CD4-positive, alpha-beta T cell (primary cell): ENCODE measurements at regions not wholly inside any gene's neighbourhood (a gene's known extent, or its start where the extent isn't known, plus 50 kb on each side); places are given as distances from the start of the nearest gene placed in this dataset.

Experiments
- ATAC-seq: fragments of 200-7000 bp; cut with Tn5 transposase; one replicate; pipeline ENCODE4 v1.10.0; 2022; ENCODE audit warnings: mild to moderate bottlenecking; ENCODE audit not compliant: poor library complexity
- CTCF ChIA-PET: fragments of 350-600 bp; sonication (Branson Sonifier 250); formaldehyde crosslinking; loops from one replicate; lab custom pipeline; 2021; ENCODE audit warnings: antibody characterized with exemption, inconsistent platforms; lab: Charles Lee
- POLR2A ChIA-PET: fragments of 350-600 bp; sonication (Branson Sonifier 250); formaldehyde crosslinking; loops from one replicate; lab custom pipeline; 2021; ENCODE audit warnings: antibody characterized with exemption, inconsistent platforms; lab: Charles Lee
- DNase-seq, 14 experiments: peaks; one replicate each; pipeline ENCODE4 v3.0.0-alpha.2; 2013 to 2020; ENCODE audit warnings: mixed read lengths in 2 of 14
- H3K27ac ChIP-seq, 2 donors: one replicate each; pipeline versions ENCODE4 v1.5.1 to v1.7.0; 2013; ENCODE audit warnings: low read length in 2 of 2, low read depth in 1 of 2, mild to moderate bottlenecking in 1 of 2
- H3K27me3 ChIP-seq, 2 experiments: 1 replicate in 1 of 2; 2 replicates in 1 of 2; pipeline versions ENCODE4 v1.6.1 to v1.7.0; 2013; ENCODE audit warnings: low read length in 2 of 2, control low read depth in 1 of 2, mild to moderate bottlenecking in 1 of 2, moderate library complexity in 1 of 2; ENCODE audit not compliant: insufficient read depth in 2 of 2, control insufficient read depth in 1 of 2
- H3K36me3 ChIP-seq: one replicate; pipeline ENCODE4 v1.6.1; 2013; ENCODE audit warnings: low read length, control low read depth; ENCODE audit not compliant: insufficient read depth
- H3K4me1 ChIP-seq: one replicate; pipeline ENCODE4 v1.6.1; 2013; ENCODE audit warnings: low read length, control low read depth; ENCODE audit not compliant: insufficient read depth
- H3K4me3 ChIP-seq: one replicate; pipeline ENCODE4 v1.5.1; 2013; ENCODE audit warnings: mild to moderate bottlenecking, low read length, moderate library complexity
- H3K9me3 ChIP-seq, 2 experiments: 1 replicate in 1 of 2; 2 replicates in 1 of 2; pipeline versions ENCODE4 v1.6.1 to v1.7.0; 2013; ENCODE audit warnings: low read length in 2 of 2, mild to moderate bottlenecking in 2 of 2, control low read depth in 1 of 2, moderate library complexity in 1 of 2; ENCODE audit not compliant: control insufficient read depth in 1 of 2, insufficient read depth in 1 of 2
- H3K27ac Mint-ChIP-seq: one replicate; pipeline ENCODE4 v1.8.0; 2020; ENCODE audit warnings: mixed read lengths
- H3K27me3 Mint-ChIP-seq: one replicate; pipeline ENCODE4 v1.8.0; 2021; ENCODE audit warnings: mixed read lengths
- H3K36me3 Mint-ChIP-seq: one replicate; pipeline ENCODE4 v1.8.0; 2021; ENCODE audit warnings: low read depth, mixed read lengths
- H3K4me1 Mint-ChIP-seq: one replicate; pipeline ENCODE4 v1.8.0; 2021; ENCODE audit warnings: low read depth, mixed read lengths
- H3K4me3 Mint-ChIP-seq: one replicate; pipeline ENCODE4 v1.8.0; 2020; ENCODE audit warnings: mild to moderate bottlenecking, mixed read lengths
- H3K9me3 Mint-ChIP-seq: one replicate; pipeline ENCODE4 v1.8.0; 2020; ENCODE audit warnings: mixed read lengths
- intact Hi-C, 2 experiments: fragments of 100-400 bp; cut with DNase I in 1 of 2; cut with micrococcal nuclease in 1 of 2; formaldehyde crosslinking; loops; one replicate each; pipeline versions ENCODE4 v1.15.1 to v1.9.0; 2023 to 2025; cut with DNase I, micrococcal nuclease
- TF ChIP-seq, protein P1 (sequence below): fragments of 200-600 bp; IDR thresholded peaks from one replicate; pipeline ENCODE4 v1.8.0; 2022; ENCODE audit warnings: antibody characterized with exemption, mild to moderate bottlenecking

DNA sequence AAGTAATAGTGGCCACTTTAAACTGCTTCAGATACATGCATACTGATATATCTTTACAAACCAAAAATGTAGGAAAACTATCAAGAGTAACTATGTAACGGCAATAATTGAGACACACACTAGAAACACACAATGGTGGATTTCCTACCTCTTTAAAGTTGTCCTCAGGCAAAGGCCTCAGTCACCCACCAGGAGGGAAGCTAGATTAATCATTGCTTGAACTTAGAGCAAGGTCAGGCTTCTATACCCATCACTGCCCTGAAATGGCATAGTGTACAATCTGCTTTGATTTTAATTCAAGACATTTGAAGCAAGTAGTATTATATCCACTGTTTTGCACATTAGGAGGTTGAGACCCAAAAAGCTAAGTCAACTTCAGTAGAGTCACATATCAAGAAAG is 110.9 kb downstream of the AREG start:
- Mint-ChIP-seq H3K9me3 (peaks cover 4% of the 10 kb centered on the region), H3K27me3 (no peaks in the 10 kb centered on the region), H3K4me1 (no peaks in the 10 kb centered on the region), H3K4me3 (no peak overlapping the region), H3K36me3 (no peaks in the 10 kb centered on the region), H3K27ac (no peak overlapping the region)
- Histone ChIP-seq H3K27me3 (no peaks in the 10 kb centered on the region), H3K36me3 (no peaks in the 10 kb centered on the region), H3K4me1 (no peaks in the 10 kb centered on the region), H3K9me3 (no peaks in the 10 kb centered on the region), H3K27ac (no peak overlapping the region), H3K4me3 (no peak overlapping the region)
- TF ChIP-seq, protein P1, sequence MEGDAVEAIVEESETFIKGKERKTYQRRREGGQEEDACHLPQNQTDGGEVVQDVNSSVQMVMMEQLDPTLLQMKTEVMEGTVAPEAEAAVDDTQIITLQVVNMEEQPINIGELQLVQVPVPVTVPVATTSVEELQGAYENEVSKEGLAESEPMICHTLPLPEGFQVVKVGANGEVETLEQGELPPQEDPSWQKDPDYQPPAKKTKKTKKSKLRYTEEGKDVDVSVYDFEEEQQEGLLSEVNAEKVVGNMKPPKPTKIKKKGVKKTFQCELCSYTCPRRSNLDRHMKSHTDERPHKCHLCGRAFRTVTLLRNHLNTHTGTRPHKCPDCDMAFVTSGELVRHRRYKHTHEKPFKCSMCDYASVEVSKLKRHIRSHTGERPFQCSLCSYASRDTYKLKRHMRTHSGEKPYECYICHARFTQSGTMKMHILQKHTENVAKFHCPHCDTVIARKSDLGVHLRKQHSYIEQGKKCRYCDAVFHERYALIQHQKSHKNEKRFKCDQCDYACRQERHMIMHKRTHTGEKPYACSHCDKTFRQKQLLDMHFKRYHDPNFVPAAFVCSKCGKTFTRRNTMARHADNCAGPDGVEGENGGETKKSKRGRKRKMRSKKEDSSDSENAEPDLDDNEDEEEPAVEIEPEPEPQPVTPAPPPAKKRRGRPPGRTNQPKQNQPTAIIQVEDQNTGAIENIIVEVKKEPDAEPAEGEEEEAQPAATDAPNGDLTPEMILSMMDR = no peak
- DNase-seq = no peak
- ChIA-PET POLR2A (no interaction called here), CTCF (no interaction called here)
- ATAC-seq = no peak
- intact Hi-C loops = no loop called here

DNA sequence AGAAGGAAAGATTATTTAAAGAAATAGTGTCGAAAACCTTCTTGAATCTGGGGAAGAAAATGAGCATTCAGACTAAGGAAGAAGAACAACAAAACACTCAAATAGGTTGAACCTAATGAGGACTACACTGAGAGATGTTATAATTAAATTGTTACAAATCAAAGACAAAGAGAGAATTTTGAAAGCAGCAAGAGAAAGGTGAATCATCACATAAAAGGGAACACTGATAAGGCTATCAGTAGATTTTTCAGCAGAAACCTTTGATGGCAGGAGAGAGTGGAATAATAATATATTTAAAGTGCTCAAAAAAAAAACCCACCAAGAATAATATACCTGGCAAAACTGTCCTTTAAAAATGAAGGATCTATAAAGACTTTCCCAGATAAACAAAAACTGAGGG is 114.9 kb downstream of the AREG start:
- H3K4me3 Mint-ChIP-seq = no peak overlapping the region
- H3K4me1 ChIP-seq = no peaks in the 10 kb centered on the region
- CTCF ChIA-PET = no interaction called here
- no peaks in the 10 kb centered on the region for H3K4me1 Mint-ChIP-seq
- TF ChIP-seq, protein P1 = no peak
- no peak overlapping the region for H3K27ac ChIP-seq
- H3K36me3 ChIP-seq = no peaks in the 10 kb centered on the region
- H3K36me3 Mint-ChIP-seq = no peaks in the 10 kb centered on the region
- no peak overlapping the region for H3K27ac Mint-ChIP-seq
- DNase-seq (no peak), ATAC-seq (no peak)
- H3K4me3 ChIP-seq = no peak overlapping the region
- intact Hi-C loops = no loop called here
- peaks cover 9% of the 10 kb centered on the region for H3K9me3 Mint-ChIP-seq
- peaks cover 8% of the 10 kb centered on the region for H3K27me3 Mint-ChIP-seq
- no peaks in the 10 kb centered on the region for H3K27me3 ChIP-seq
- no peaks in the 10 kb centered on the region for H3K9me3 ChIP-seq
- POLR2A ChIA-PET = no interaction called here

DNA sequence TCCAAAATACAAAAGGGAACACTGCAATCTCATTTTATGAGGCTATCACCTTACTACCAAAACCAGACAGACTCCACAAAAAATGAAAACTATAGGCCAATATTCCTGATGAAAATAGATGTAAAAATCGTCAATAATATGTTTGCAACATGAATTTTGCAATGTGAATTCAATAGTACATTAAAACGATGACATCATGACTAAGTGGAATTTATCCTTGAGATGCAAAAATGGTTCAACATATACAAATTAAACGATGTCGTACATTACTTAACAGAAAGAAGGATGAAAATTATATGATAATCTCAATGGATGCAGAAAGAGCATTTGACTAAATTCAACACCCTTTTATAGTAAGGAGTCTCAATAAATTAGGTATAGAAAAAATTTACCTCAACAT is 123.0 kb downstream of the AREG start:
- TF ChIP-seq, protein P1 = no peak
- ChIA-PET POLR2A (no interaction called here), CTCF (no interaction called here)
- H3K9me3 ChIP-seq = no peaks in the 10 kb centered on the region
- H3K4me3 ChIP-seq = no peak overlapping the region
- H3K27me3 ChIP-seq = no peaks in the 10 kb centered on the region
- Mint-ChIP-seq H3K27me3 (peaks cover 8% of the 10 kb centered on the region), H3K36me3 (no peaks in the 10 kb centered on the region), H3K4me1 (no peaks in the 10 kb centered on the region), H3K9me3 (peaks cover 9% of the 10 kb centered on the region), H3K4me3 (no peak overlapping the region), H3K27ac (no peak overlapping the region)
- DNase-seq = no peak
- ATAC-seq = no peak
- intact Hi-C loops = no loop called here
- H3K27ac ChIP-seq = no peak overlapping the region
- H3K4me1 ChIP-seq = no peaks in the 10 kb centered on the region
- no peaks in the 10 kb centered on the region for H3K36me3 ChIP-seq
